LNCaP clone FGC (cell line): ENCODE measurements at regions not wholly inside any gene's neighbourhood (a gene's known extent, or its start where the extent isn't known, plus 50 kb on each side); places are given as distances from the start of the nearest gene placed in this dataset.

Experiments used
- DNase-seq: peaks from one replicate; pipeline ENCODE4 v3.0.0-alpha.2; 2011; ENCODE audit warnings: low read depth
- H3K4me3 ChIP-seq: 2 replicates; pipeline ENCODE4 v1.5.1; 2011; ENCODE audit warnings: mild to moderate bottlenecking, low read depth, low read length, control low read depth
- CTCF ChIP-seq: IDR thresholded peaks from 2 replicates; pipeline ENCODE4 v1.5.1; 2012; ENCODE audit warnings: mild to moderate bottlenecking; ENCODE audit not compliant: control insufficient read depth, insufficient read depth; ENCODE audit errors: extremely low read depth

GRCh38 chr6:41404182-41404845, 68.9 kb downstream of the NCR2 start:
- TF ChIP-seq CTCF = no peak
- H3K4me3 ChIP-seq = no peak overlapping the region
- no peak for DNase-seq

- no peak for TF ChIP-seq CTCF
- DNase-seq = no peak
- no peak overlapping the region for H3K4me3 ChIP-seq
These were observed 70.7 kb downstream of the NCR2 start for GRCh38 chr6:41405941-41406727.

GRCh38 chr6:41406728-41407489, 71.5 kb downstream of the NCR2 start:
- no peak overlapping the region for H3K4me3 ChIP-seq
- no peak for DNase-seq
- no peak for TF ChIP-seq CTCF

- no peak overlapping the region for H3K4me3 ChIP-seq
- DNase-seq = no peak
- TF ChIP-seq CTCF = no peak
These were observed 73.2 kb downstream of the NCR2 start for GRCh38 chr6:41408576-41408975.

GRCh38 chr6:41408982-41409381, 73.6 kb downstream of the NCR2 start:
- TF ChIP-seq CTCF = no peak
- H3K4me3 ChIP-seq = no peak overlapping the region
- no peak for DNase-seq

GRCh38 chr6:41409489-41409888, 74.1 kb downstream of the NCR2 start:
- no peak for TF ChIP-seq CTCF
- no peak for DNase-seq
- H3K4me3 ChIP-seq = no peak overlapping the region
